HG02884 (cell line): ENCODE measurements at regions not wholly inside any gene's neighbourhood (a gene's known extent, or its start where the extent isn't known, plus 50 kb on each side); places are given as distances from the start of the nearest gene placed in this dataset.
A peak's percentile ranks its signal among the peaks of the same experiment; 100 is the strongest.
"Not testable (repeated sequence)": the region's sequence is repeated elsewhere in the genome, so short reads cannot be mapped to it uniquely, and the experiment has no call there.

Experiments used
- ATAC-seq: cut with Tn5 transposase; IDR thresholded peaks from one replicate; pipeline ENCODE4 v1.9.1; 2021; ENCODE audit warnings: mild to moderate bottlenecking, moderate library complexity; ENCODE audit not compliant: unreplicated experiment

DNA sequence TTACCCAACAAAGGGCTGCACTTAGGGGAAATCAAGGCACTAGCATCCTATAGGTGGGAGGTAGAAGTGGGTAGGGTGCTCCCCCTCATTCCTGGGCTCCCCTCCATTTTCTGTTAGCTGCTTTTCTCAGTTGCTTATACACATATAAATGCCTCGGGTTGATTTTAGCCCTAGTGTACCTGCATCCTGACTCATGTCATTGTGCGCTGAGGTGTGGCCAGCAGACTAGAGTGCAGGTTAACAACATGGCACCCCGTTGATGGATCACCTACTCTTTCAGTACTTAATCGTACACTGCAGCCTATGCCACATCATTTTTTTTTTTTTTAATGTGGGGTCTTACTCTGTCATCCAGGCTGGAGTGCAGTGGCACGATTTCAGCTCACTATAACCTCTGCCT, 144.0 kb upstream of the ITGB1 start:
- no peak for ATAC-seq

DNA sequence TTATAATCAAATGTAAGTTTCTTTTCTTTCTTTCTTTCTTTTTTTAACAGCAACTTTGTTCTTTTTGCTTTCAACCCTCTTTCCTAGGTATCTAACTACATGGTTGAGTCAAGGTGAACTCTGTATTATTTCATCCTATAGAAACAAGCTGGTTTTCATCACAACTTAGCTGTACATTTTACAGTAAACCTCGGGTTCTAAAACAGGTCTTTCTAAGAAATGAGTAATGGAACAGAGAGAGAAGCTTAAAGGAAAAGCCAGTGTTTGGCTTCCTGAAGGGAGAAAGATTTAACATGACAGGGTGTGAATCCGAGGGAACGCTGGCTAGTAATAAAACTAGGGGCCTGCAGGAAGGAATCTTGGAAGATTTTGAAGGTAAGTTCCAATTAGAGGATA, 143.4 kb upstream of the ITGB1 start:
- no peak for ATAC-seq

DNA sequence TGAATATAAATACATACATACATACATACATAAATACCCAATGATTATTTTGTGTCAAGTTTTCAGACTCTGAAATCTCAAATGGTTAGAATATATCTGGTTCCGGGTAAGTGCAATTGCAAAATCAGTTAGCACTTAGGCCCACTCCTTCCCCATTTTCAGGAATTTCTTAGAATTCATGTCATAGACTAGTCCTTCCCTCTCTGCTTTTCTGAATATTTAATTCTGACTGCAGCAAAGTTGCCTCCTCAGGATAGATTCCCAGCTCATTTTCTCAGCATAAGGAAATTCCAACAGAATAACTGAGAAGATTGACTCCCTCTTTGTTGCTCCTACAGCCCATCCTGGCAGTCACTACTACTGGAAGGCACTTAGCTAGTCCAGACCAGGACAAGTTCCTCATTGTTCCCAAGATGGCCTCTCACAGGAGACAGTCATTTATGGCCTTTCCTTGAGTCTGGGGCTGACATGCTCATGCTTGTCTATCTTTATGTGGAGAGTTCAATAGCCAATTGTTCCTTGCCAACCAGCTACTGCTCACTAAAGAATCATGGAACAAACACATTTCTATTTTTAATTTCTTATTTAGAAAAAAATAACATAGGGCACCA, 142.9 kb upstream of the ITGB1 start:
- ATAC-seq: no peak

DNA sequence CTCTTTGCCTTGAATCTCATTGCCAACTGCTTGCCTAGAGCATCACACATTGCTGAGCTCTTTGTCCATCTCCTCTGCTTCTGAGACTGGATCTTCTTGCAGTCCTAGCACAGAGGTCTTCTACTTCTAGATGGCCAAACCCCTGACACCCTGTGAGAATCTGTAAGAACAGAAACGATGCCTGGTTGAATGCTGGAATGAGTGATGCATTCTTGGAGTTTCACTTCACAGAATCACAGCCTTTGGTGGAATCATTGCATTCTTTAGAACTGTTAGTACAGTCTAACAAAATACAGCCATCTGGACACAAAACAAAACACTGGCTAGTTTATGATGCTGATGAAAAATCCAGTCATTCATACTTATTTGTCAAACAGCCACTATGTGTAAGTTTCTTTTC, 141.7 kb upstream of the ITGB1 start:
- ATAC-seq: no peak

DNA sequence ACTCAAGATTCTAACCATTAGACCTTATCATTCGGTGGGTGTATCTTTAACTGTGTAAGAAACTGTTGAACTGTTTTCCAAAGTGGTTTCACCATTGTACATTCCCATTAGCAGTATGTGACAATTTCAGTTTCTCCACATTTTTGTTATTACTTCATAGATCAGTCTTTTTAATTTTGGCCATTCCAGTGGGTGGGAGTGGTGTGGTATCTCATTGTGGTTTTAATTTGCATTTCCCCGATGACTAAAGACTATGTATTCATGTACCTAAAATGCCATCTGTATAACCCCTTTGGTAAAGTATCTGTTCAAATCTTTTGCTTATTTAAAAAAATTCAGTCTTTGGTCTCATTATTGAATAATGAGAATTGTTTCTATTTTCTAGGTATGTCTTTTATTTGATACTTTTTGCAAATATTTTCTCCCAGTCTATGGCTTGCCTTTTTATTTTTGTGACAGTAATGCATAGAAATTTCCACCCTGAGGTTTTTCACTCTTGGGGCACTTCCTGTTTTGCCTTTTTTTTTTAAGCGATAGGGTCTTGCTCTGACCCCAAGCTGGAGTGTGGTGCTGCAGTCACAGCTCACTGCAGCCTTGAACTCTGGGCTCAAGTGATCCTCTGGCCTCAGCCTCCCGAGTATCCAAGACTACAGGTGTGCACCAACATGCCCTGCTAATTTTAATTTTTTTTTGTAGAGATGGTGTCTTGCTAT, 141.1 kb upstream of the ITGB1 start:
- ATAC-seq: peak; percentile 32

DNA sequence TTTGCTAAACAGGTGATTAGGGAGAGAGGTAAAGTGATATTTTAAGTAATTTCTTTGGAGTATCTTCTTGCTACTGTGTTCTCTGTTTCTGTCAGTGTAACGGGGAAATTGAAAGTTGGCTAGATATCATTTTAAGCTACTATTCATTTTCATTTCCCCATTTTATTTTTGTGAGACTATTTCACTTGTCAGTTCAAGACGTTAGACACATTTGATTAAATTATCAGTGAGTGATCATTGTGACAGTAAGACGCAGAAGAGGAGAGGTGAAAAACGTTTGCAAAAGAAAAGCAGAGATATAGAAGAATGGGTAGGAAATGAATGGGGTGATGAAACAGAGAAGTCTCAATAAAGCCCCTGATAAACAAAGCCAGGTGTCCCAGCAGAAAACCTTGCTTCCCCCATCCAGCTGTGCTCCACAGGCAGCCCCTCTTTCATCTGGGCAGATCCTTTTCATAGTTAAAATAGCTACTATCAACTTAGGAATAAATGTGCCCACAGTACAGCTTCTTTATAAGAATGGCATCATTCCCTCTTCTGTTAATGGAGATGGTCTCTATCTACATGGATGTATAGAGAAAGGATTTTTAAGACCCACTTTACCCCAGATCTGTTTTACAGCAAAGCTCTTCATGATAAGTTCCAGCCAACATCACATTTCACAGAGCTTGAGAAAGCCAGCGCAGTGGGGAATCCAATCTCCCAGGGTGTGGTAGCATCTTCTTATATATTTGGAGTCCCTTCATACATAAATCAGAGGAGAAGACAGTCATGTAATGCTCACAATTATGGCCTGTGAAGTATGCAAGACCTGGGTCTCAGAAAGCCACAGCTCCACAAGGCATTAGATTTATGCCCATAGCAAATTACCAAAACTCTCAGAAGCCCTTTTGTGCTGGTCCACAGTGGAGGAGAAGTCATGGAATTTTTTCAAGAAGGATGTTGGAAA, 138.1 kb upstream of the ITGB1 start:
- ATAC-seq: peak; percentile 55

DNA sequence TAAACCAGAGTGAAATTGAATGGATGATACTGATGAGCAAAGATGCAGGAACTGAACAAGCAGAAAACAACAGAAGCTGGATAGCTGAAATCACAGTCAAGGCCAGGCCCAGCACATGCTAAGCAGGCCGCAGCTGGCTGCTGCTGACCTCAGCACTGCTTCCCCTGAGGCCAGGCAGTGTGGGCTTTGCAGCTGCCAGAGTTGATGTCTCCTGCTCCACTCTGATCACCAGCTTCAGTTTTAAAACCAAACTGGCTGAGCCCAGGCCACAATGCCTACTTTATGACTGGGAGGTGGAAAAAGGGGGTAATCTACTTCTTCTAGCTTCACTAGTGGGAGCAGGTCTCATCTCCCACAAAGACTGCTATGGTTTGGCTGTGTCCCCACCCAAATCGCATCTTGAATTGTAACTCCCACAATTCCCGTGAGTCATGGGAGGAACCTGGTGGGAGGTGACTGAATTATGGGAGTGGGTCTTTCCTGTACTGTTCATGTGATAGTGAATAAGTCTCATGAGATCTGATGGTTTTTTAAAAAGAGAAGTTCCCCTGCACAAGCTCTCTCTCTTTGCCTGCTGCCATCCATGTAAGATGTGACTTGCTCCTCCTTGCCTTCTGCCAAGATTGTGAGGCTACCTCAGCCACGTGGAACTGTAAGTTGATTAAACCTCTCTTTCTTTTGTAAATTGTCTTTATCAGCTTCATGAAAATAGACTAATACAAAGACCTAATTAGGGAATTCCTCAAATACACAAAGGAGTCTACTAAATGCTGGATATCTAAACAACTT, 136.4 kb upstream of the ITGB1 start:
- ATAC-seq: no peak

DNA sequence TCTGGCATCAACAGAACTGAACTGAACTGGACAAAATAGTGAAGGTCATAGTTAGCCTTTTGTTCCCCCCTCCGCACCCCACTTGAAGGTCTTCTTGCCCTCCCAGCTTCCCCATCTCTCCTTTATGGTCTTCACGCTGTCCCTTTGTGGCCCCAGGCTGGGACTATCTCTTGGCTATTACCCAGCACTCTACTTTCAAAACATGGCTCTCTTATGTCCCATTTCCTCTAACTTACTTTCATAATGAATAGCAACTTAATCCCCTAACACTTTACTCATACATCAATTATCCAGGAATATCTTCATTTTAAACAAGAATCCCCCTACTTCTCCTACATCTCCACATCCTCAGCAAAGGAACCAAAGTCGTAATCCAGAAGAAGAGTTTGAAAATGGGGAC, 135.3 kb upstream of the ITGB1 start:
- peak; percentile 48 for ATAC-seq

DNA sequence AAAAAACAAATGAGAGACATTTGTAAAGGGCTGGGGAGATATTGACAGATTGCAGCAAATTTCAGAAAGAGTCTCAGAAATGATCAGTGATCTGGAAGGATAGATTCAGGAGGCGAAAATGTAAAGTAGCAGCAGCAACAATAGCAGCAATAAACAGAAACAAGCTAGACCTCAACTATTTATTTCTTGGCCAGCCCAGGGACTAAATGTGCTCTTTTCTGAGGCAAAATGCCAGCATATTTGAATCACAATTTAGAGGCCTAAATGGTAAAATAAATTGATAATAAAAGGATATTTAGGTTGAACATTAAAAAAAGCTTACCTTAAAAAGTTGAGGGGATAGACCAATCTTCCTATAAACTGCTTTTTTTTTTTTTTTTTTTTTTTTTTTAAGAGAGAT, 134.6 kb upstream of the ITGB1 start:
- ATAC-seq: no peak

DNA sequence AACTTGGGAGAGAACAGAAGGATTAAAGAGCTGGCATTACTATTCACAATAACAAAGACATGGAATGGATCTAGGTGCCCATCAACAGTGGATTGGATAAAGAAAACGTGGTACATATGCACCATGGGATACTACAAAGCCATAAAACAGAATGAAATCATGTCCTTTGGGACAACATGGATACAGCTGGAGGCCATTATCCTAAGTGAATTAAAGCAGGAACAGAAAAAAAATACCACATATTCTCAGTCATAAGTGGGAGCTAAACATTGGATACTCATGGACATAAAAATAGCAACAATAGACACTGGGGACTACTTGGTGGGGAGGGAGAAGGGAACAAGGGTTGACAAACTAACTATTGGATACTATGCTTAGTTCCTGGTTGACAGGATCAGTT, 133.2 kb upstream of the ITGB1 start:
- ATAC-seq: no peak

DNA sequence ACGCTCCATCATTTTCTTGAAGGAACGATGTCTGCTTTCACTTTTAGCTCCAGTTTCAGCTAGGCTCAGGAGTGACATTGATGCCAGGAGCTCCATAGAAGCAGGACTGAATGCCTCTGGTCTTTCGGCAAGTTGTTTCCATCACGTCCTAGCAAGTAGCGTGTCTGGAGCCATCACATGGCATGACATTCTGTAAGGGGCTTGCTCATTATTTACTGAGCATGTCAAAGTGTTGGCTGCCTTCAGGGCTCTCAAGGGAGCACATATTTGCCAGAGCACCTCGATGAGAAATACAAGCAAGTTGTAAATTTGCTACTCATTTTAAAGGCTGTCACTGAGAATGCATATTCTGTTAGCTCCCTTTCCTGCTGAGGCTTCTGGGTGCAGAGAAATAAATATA, 131.0 kb upstream of the ITGB1 start:
- ATAC-seq: no peak

DNA sequence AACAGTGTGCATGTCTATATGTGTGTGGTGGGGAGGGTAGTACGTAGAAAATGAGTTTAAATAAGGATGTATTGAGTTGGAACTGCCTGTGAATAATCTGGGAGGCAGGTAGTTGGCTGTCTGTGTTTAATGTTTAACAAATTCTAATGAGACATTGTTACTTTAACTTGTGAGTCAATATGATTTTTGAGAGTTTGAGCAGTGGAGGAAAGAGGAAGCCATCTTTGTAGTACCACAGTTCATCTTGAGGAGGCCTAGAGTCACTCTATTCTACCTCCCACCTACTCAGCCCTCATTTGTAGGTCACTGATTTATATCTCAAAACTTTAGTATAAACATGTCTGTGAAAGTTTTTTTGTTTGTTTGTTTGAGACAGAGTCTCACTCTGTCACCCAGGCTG, 129.9 kb upstream of the ITGB1 start:
- no peak for ATAC-seq

DNA sequence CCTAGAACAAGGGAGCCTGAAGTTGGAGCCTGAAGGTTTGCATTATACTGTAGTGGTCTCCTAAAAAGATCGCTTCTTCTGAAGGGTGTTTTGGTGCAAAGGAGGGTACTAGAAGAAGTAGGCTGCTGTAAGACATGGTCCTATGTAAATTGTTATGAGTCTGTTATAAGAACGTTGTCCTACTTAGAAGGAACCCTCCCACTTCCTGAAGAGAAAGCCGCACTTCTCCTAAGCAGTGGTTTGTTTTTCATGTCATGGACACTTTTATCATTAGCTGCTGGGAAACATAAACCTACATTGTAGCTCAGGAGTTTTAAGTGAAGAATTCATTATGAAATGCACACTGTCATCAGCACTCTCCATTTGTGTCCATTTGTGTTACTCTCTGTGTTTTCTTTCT, 129.1 kb upstream of the ITGB1 start:
- no peak for ATAC-seq

DNA sequence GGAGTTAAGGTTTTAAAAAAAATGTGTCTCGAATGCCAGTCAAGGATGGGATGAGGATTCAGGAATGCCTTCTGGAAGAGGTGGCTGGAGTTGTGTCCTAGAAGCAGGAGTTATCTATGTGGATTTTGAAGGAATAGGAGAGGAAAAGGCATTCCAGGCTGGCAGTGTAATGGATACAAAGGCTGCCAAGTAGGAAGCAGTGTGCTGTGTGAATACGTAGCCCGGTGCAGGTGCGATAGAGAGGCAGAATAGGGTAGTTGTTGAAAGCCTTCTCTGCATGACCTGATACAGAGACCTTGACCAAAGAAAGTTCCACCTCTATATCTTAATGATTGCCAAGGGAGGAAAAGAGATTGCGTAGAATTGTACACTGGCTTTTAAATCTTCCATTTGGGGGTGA, 128.1 kb upstream of the ITGB1 start:
- ATAC-seq: no peak

DNA sequence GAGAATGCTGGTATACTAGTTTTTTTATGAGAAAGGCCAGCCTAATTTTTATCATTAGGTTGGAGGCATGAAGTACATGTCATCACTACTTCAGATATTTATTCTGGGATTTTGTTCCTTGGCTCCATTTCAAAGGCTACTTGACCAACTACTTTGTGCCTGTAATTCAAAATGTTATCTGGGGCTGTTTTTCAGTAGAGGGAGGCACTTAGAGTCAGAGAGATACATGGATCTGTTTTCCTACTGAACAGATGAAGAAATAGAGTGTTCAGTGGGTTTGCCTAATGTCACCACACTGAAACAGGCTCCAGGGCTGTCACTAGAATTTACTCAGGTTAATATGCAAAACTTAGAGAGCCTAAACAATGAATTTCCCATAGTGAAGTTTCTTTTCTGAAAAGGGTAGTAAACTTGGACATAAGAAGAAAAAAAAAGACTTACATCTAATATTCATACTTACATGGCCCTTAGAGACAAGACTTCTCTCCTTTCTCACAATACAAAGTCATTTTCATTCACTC, 127.3 kb upstream of the ITGB1 start:
- ATAC-seq: no peak

DNA sequence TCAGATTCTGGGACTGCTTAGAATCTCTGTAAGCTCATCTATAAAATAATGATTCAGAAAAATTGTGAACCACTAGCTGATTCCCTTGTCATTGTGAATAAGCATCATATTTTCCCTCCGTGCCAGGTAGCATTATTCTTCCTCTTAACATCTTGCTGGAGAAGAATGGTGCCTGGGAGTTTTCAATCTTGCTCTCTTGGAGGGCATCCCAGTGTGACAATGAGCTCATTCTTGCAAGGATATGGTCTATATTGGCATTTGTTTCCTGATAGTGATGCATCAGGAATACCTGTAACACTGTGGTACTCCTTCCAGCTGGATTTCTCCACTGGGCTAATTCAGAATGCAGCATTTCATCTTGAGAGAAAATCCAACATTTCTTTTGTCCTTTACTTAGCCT, 126.4 kb upstream of the ITGB1 start:
- ATAC-seq: no peak

DNA sequence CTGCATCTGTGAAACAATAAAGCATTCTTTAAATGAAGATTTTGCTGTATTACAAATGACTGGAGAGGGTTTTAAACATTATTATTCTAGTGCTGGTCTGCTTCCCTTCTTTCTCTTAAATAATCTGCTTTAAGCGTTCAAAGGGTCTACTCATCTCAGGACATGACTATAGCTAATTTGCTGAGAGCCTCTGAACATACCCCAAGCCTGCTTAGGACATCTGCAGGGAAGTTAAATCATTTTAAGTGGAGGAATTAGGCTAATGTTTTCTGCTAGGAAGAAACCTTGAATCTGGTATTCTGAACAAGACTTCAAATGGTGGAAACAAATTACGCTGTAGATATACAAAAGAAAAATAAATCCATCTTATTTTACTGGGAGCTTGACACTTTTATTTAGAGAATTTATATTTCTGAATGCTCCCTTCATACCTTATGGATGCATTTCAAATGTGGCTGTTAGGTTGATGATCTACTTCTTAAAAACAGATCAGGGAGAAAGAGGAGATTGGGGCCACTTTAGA, 124.4 kb upstream of the ITGB1 start:
- no peak for ATAC-seq

DNA sequence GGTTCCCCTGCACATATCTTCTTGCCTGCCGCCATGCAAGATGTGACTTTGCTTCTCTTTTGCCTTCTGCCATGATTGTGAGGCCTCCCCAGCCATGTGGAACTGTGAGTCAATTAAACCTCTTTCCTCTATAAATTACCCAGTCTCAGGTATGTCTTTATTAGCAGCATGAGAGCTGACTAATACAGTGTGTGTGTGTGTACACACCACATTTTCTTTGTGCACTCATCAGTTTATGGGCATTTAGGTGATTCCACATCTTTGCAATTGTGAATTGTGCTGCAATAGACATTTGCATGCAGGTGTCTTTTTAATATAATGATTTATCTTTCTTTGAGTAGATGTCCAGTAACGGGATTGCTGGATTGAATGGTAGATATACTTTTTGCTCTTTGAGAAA, 122.4 kb upstream of the ITGB1 start:
- not testable (repeated sequence) for ATAC-seq

DNA sequence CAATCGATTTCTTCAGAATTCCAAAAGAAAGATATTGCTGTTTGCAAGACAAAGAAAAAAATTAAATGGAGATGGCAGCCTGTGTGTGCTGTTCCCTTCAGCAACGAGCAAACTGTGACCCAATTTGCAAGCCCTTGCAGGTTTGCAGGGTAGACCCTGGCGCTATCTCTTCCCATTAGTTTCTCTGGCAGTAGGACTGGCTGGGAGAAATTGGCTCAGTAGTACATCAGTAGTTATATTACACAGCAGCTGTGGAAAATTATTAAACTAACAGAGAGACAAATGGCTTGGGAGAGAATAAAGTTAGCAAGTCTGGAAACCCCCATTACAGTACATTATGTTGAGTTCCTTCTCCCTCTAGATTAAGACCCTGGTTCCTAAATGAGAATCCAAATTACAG, 116.4 kb upstream of the ITGB1 start:
- no peak for ATAC-seq

DNA sequence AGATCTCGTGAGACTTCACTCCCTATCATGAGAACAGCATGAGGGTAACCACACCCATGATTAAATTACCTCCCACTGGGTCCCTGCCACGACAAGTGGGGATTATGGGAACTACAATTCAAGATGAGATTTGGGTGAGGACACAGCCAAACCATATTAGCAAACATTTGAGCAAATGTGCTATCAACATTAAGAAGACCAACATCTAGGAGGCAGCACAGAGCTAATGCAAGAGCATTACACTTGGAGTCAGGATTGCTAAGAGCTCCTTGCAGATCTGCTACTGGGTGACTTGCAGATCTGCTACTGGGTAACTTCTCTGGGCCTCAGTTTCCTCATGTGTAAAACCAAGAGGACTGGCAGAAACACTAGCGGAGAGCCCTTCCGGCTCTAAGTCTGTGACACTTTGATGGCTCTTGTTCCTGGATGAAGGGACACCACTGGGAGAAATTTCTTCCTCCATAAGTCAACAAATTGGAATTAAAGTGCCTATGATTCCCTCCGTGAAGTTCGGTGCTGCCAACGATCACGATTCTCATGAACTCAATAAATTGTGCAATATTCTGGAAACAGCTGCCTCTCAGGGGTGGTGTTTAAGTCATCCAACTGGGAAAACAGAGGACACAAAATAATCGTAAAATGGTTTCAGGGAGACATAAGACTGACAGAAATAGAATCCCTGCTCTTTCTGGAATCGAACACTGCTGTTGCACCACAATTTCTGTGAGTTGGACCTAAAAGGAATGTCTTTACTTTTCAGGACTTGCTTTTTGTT, 115.8 kb upstream of the ITGB1 start:
- ATAC-seq: no peak
